ENCODE measurements at regions not wholly inside any gene's neighbourhood (a gene's known extent, or its start where the extent isn't known, plus 50 kb on each side); places are given as distances from the start of the nearest gene placed in this dataset.
"Not testable (repeated sequence)": the region's sequence is repeated elsewhere in the genome, so short reads cannot be mapped to it uniquely, and the experiment has no call there.

GRCh38 chr11:4315292-4315691, 52.9 kb downstream of the OR52B4 start:
- DNase-seq: not testable (repeated sequence)

GRCh38 chr11:4277225-4277624, 91.0 kb downstream of the OR52B4 start:
- DNase-seq: not testable (repeated sequence)

DNA sequence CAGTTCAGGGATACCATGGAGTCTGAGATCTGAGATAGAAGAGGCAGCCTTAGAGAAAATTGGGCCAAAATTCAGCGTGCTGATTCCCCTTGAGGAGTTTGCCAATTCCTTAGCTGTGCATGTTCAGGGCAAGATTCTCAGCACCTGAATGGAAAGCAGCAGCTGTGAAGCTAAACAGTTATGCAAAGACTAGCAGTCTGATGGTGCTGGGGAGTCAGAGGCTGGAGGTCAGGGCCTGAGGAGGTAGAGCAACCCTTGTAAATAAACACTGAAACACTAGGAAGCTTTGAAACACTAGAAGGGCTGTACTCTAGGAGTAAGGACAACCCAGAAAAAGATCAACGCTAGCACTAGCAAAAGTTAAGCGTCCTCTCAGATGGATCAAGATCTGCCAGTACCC, 117.1 kb downstream of the OR52B4 start:
- DNase-seq: not testable (repeated sequence)

- not testable (repeated sequence) for DNase-seq
Observed at GRCh38 chr11:4249475-4249874, 118.7 kb downstream of the OR52B4 start.

GRCh38 chr11:4237771-4238170, 130.4 kb downstream of the OR52B4 start:
- DNase-seq: not testable (repeated sequence)

DNA sequence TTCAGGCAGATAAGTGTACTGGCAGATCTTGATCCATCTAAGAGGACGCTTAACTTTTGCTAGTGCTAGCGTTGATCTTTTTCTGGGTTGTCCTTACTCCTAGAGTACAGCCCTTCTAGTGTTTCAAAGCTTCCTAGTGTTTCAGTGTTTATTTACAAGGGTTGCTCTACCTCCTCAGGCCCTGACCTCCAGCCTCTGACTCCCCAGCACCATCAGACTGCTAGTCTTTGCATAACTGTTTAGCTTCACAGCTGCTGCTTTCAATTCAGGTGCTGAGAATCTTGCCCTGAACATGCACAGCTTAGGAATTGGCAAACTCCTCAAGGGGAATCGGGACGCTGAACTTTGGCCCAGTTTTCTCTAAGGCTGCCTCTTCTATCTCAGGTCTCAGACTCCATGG, 124.3 kb downstream of the RRM1 start:
- not testable (repeated sequence) for DNase-seq

- no peak for DNase-seq
Observed at GRCh38 chr11:4213746-4214145, 119.1 kb downstream of the RRM1 start.

DNA sequence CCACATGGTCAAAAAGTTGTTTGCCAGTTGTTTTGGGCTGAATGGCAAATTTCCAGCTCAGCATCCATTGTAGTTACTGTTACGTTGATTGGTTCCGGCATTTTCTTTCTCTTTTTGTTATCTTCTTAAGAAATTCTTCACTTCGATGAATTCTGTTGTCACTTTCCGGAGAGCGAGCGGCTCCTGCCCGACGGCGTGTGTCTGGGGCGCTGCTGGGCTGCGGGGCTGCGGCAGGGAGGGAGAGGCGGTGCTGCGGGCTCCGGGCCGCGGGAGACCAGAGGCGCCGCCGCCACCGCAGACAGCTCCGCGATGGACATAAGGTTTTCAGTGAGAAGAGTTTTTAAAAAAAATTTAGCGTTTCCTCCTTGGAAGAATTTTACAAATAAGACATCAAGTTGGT, 117.4 kb downstream of the RRM1 start:
- peak; percentile 62 for DNase-seq

DNA sequence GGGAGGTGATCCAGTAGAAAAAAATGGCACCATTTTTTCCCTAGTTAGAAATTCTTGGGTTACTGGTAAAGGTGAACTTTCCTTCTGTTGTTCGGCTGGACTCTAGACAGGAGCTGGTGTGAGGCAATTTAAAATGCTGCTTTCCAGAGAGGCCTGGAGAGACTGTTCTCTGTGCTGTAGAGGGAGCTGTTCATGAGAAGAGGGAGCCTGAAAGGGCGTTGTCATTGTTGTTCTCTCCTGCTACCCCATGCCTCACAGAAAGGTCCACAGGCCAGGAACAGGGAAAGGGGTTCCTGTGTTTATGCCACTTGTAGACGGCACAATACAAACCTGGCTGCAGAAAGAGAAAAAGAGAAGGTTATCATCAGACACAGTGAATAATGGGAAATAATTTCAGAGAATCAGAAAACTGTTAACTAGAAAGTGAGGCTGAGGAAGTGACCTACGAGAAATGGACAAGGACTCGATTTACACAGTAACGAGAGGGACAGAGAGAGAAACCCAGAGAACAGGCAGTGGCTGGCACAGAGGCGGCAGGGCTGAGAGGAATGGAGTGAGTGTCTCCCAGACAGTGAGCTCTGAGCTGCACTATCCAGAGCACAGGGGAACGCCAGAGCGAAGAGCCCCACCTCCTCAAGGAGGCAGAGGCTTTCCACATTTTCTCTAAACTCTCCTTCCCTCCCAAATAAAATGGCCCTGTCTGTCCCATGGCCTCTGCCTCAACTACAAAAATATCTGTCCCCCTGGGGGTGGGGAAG, 109.2 kb downstream of the RRM1 start:
- peak; percentile 71 for DNase-seq

- DNase-seq: peak; percentile 57
Observed at GRCh38 chr11:4202749-4203148, 108.2 kb downstream of the RRM1 start.

GRCh38 chr11:4197112-4197511, 102.5 kb downstream of the RRM1 start:
- no peak for DNase-seq

- DNase-seq: no peak
Observed at GRCh38 chr11:4195909-4196308, 101.3 kb downstream of the RRM1 start.

DNA sequence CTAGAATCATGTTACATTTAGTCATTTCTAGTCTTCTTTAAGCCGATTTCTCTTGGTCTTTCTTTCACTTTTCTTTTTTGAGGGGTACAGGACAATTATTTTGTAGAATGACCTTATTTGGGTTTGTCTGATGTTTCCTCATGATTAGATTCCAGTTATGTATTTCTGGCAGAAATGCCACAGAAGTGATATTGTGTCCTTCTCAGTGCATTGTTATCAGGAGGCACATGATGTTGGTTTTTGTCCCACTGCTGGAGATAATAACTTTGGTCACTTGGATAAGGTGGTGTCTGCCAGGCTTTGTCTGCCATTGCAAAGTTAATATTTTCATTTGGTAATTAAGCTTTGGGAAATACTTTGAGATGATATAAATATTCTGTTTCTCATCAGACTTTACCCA, 100.3 kb downstream of the RRM1 start:
- no peak for DNase-seq

DNA sequence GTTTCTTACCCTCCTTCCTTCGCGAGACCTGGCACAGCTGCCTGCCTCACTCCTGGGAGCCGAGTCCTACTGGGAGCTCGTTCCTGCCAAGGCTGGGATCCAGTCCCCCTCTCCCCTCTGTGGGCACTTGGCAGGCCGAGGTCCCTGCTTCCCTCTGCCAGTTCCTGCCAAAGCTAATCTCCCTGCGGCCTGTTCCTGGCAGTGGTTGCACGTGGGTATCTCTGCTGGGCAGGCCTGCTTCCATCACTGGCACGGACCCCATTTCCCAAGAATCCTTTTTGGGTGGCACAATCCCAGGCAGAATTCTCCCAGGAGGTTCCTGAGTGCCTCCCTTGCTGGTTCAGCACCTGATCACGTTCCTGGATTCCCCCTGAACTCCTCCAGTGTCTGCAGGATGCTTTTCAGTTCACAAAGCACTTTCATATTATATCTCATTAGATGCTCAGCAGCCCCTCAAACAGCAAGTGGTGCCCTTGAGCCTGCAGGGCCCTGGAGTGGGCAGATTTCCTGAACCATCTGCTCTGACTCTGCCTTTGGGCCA, 96.5 kb downstream of the RRM1 start:
- DNase-seq: no peak

DNA sequence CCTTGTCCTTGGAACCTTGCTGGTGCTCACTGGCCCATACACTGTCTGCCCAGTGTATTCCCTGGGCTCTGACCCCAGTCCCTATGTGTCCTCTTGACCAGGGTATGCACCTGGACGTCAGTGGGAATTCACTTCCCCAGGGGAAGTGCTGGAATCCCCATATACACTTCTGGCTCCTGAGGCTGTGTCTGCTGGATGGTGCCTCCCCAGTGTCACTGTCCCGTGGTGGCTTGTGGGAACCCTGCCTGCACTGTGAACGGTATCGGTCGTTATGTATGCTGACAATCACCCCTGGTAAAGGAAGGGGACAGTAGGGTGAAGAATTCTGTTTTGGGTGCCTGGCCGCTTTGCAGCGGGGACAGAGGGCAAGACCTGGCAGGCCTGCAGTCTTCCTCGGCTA, 95.9 kb downstream of the RRM1 start:
- no peak for DNase-seq

- DNase-seq: no peak
Observed at GRCh38 chr11:4190098-4190497, 95.5 kb downstream of the RRM1 start.

Data from islet precursor cell (in vitro differentiated cells).